ENCODE measurements at regions not wholly inside any gene's neighbourhood (a gene's known extent, or its start where the extent isn't known, plus 50 kb on each side); places are given as distances from the start of the nearest gene placed in this dataset.

DNA sequence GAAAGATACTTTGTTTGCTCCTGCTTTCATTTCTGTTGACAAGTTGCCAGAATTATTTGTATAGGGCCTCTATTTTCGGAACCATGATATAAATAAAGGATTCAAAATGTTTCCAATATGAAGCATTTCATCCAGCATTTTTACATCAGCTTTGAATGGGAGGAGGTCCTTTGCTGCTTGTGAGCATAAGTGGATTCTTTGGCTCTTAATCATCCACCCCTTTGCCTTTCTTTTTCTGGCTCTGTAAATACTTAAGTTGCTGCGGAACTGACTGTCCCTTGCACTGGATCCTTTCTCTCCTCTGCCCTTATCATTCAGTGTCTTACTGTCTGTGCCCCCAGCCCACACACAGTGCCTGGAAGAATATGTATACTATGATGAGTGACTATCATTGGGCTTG lies 357.3 kb upstream of the RGS6 start:
- no peak for TF ChIP-seq CTCF (IDR thresholded peaks at IDR 0.05)
- no peak for TF ChIP-seq POLR2A (IDR thresholded peaks at IDR 0.05)
